Loucy (cell line): ENCODE measurements at regions not wholly inside any gene's neighbourhood (a gene's known extent, or its start where the extent isn't known, plus 50 kb on each side); places are given as distances from the start of the nearest gene placed in this dataset.

ENCODE experiments used
- H2AFZ ChIP-seq: fragments of 200-600 bp; sonication (generic); 2 replicates; pipeline ENCODE4 v1.6.0; 2016; ENCODE audit warnings: antibody characterized with exemption, mild to moderate bottlenecking, low read length, moderate library complexity
- H3F3A ChIP-seq: fragments of 200-600 bp; 2 replicates; pipeline ENCODE4 v1.6.0; 2016; ENCODE audit warnings: antibody characterized with exemption, low read depth, mild to moderate bottlenecking
- H3K27me3 ChIP-seq: fragments of 200-600 bp; sonication (generic); 2 replicates; pipeline ENCODE4 v1.6.1; 2014; ENCODE audit warnings: low read length, mild to moderate bottlenecking; ENCODE audit not compliant: insufficient read depth, poor library complexity, severe bottlenecking
- H3K36me3 ChIP-seq: fragments of 200-600 bp; sonication (generic); 2 replicates; pipeline ENCODE4 v1.6.1; 2016; ENCODE audit warnings: low read length; ENCODE audit not compliant: insufficient read depth
- H3K4me1 ChIP-seq: fragments of 200-600 bp; sonication (generic); 2 replicates; pipeline ENCODE4 v1.5.1; 2014; ENCODE audit warnings: low read length, mild to moderate bottlenecking; ENCODE audit not compliant: insufficient read depth, poor library complexity, severe bottlenecking
- H3K4me2 ChIP-seq: fragments of 200-600 bp; sonication (generic); 2 replicates; pipeline ENCODE4 v1.6.0; 2014; ENCODE audit warnings: antibody characterized with exemption, low read length, low read depth, mild to moderate bottlenecking; ENCODE audit not compliant: poor library complexity, severe bottlenecking
- H3K4me3 ChIP-seq: fragments of 200-600 bp; sonication (generic); 2 replicates; pipeline ENCODE4 v1.5.1; 2014; ENCODE audit warnings: low read length, mild to moderate bottlenecking, mixed read lengths; ENCODE audit not compliant: poor library complexity, severe bottlenecking
- H3K79me2 ChIP-seq: fragments of 200-600 bp; sonication (generic); 2 replicates; pipeline ENCODE4 v1.6.1; 2014; ENCODE audit warnings: low read length; ENCODE audit not compliant: insufficient read depth
- H3K9ac ChIP-seq: fragments of 200-600 bp; sonication (generic); 2 replicates; pipeline ENCODE4 v1.6.0; 2014; ENCODE audit warnings: mild to moderate bottlenecking, low read depth, low read length, moderate library complexity; ENCODE audit not compliant: poor library complexity, severe bottlenecking
- H3K9me2 ChIP-seq: fragments of 200-600 bp; sonication (generic); replicated peaks from 2 replicates; pipeline ENCODE4 v1.6.1; 2016; ENCODE audit warnings: low read depth, low read length, mixed read lengths
- H3K9me3 ChIP-seq: fragments of 200-600 bp; sonication (generic); 2 replicates; pipeline ENCODE4 v1.6.1; 2014; ENCODE audit warnings: mild to moderate bottlenecking, antibody characterized with exemption, low read length, low read depth; ENCODE audit not compliant: insufficient read depth
- H4K20me1 ChIP-seq: fragments of 200-600 bp; sonication (generic); 2 replicates; pipeline ENCODE4 v1.6.0; 2014; ENCODE audit warnings: antibody characterized with exemption, low read length, mild to moderate bottlenecking; ENCODE audit not compliant: insufficient read depth, poor library complexity, severe bottlenecking
- EZH2phosphoT487 ChIP-seq: fragments of 200-600 bp; IDR thresholded peaks from 2 replicates; pipeline ENCODE4 v1.6.1; 2018; ENCODE audit warnings: antibody characterized with exemption, mild to moderate bottlenecking, moderate library complexity, borderline replicate concordance
- TF ChIP-seq, protein P1 (sequence below): fragments of 200-600 bp; sonication (generic); conservative IDR thresholded peaks from 2 replicates; pipeline ENCODE4 v1.5.1; 2014; ENCODE audit warnings: mild to moderate bottlenecking, antibody characterized with exemption, low read length

DNA sequence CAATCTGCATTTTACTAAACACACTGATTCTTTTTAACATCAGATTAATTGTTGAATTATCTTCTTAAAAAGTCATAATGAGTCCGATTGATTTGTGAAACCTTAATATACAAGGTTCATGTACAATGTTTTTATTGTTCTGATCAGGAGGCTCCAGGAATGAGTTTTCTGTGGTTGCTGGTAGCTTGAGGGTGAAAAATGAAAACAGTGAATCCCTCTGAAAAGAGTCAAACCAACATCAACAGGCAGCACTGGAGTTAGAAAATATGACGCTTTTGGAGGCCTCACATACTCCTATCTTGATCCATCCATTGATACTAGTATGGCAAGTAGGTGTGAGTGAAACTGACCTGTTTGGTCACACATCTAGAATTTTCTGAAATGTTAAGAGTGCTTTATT, 216.3 kb upstream of the ETAA1 start:
- Histone ChIP-seq H3K27me3 (no peaks in the 10 kb centered on the region), H3K9me2 (no peaks in the 10 kb centered on the region), H3K79me2 (no peaks in the 10 kb centered on the region), H3F3A (no peaks in the 10 kb centered on the region), H3K4me2 (no peak overlapping the region), H3K4me1 (no peaks in the 10 kb centered on the region), H2AFZ (no peak overlapping the region), H3K9ac (no peak overlapping the region), H3K4me3 (no peak overlapping the region), H3K9me3 (no peaks in the 10 kb centered on the region), H4K20me1 (no peaks in the 10 kb centered on the region), H3K36me3 (no peaks in the 10 kb centered on the region)
- TF ChIP-seq, protein P1, sequence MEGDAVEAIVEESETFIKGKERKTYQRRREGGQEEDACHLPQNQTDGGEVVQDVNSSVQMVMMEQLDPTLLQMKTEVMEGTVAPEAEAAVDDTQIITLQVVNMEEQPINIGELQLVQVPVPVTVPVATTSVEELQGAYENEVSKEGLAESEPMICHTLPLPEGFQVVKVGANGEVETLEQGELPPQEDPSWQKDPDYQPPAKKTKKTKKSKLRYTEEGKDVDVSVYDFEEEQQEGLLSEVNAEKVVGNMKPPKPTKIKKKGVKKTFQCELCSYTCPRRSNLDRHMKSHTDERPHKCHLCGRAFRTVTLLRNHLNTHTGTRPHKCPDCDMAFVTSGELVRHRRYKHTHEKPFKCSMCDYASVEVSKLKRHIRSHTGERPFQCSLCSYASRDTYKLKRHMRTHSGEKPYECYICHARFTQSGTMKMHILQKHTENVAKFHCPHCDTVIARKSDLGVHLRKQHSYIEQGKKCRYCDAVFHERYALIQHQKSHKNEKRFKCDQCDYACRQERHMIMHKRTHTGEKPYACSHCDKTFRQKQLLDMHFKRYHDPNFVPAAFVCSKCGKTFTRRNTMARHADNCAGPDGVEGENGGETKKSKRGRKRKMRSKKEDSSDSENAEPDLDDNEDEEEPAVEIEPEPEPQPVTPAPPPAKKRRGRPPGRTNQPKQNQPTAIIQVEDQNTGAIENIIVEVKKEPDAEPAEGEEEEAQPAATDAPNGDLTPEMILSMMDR, result no peak
- no peak for TF ChIP-seq EZH2phosphoT487

- no peak overlapping the region for H3K4me3 ChIP-seq
- no peaks in the 10 kb centered on the region for H4K20me1 ChIP-seq
- no peak for TF ChIP-seq EZH2phosphoT487
- TF ChIP-seq, protein P1, result no peak
- H3K4me2 ChIP-seq, result no peak overlapping the region
- no peaks in the 10 kb centered on the region for H3K27me3 ChIP-seq
- H3F3A ChIP-seq, result no peaks in the 10 kb centered on the region
- no peaks in the 10 kb centered on the region for H3K36me3 ChIP-seq
- no peak overlapping the region for H3K9ac ChIP-seq
- no peaks in the 10 kb centered on the region for H3K9me3 ChIP-seq
- H3K4me1 ChIP-seq, result no peaks in the 10 kb centered on the region
- no peaks in the 10 kb centered on the region for H3K9me2 ChIP-seq
- H3K79me2 ChIP-seq, result no peaks in the 10 kb centered on the region
- no peak overlapping the region for H2AFZ ChIP-seq
Measured at GRCh38 chr2:67182884-67183283, 214.2 kb upstream of the ETAA1 start.

DNA sequence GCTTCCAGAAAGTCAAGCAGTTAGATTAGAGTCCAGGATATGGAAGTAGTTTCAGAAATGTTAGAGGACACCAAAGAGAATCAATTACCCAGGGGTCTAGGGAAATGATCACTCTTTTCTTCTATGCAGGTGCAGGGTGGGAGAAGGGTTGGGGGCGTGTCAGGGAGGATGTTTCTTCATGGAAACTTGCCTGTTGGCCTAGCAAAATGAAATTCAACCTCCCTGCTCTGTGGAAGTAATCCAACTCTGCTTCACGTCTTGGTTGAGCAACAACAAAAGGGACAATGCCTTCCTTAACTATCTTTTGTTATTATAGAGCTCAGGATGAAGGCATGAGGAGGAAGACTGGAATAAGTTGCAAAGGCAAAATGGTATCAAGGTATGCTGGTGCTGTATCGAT, 210.8 kb upstream of the ETAA1 start:
- no peaks in the 10 kb centered on the region for H3K79me2 ChIP-seq
- H2AFZ ChIP-seq, result no peak overlapping the region
- TF ChIP-seq, protein P1, result no peak
- no peaks in the 10 kb centered on the region for H4K20me1 ChIP-seq
- no peak overlapping the region for H3K9ac ChIP-seq
- no peaks in the 10 kb centered on the region for H3K36me3 ChIP-seq
- H3K27me3 ChIP-seq, result no peaks in the 10 kb centered on the region
- H3K9me3 ChIP-seq, result no peaks in the 10 kb centered on the region
- H3K4me1 ChIP-seq, result no peaks in the 10 kb centered on the region
- H3K4me2 ChIP-seq, result no peak overlapping the region
- no peaks in the 10 kb centered on the region for H3K9me2 ChIP-seq
- H3K4me3 ChIP-seq, result no peak overlapping the region
- H3F3A ChIP-seq, result no peaks in the 10 kb centered on the region
